ENCODE measurements at regions not wholly inside any gene's neighbourhood (a gene's known extent, or its start where the extent isn't known, plus 50 kb on each side); places are given as distances from the start of the nearest gene placed in this dataset.

DNA sequence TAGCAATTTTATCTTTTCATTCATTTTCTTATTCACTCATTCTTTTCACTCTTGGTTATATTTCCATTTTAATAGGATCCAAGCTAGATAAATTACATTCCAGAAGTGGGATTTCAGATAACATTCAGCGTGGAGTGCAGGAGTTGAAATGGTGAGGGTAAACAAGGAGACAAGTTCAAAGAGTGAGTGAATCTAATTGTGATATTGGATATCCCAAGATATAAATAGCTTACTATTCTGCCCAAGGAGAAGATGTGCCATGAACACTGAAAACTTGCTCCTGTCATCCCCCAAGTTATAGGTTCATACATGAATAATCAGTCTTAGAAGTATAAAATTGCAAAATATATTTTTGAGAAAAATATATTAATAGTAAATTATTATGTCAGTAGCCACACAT is 459.3 kb downstream of the CETN3 start:
- no peak for DNase-seq (ENCODE audit: low read depth, low spot score)
- H3K27ac ChIP-seq, result no peak overlapping the region

- DNase-seq (ENCODE audit: low read depth, low spot score), result no peak
- no peak overlapping the region for H3K27ac ChIP-seq
Observed at GRCh38 chr5:89948977-89949376, 460.6 kb downstream of the CETN3 start.

- no peak for DNase-seq (ENCODE audit: low read depth, low spot score)
- H3K27ac ChIP-seq, result no peak overlapping the region
Observed at GRCh38 chr5:89946916-89947315, 462.6 kb downstream of the CETN3 start.

- no peak for DNase-seq (ENCODE audit: low read depth, low spot score)
- H3K27ac ChIP-seq, result no peak overlapping the region
Observed at GRCh38 chr5:89946508-89946907, 463.0 kb downstream of the CETN3 start.

DNA sequence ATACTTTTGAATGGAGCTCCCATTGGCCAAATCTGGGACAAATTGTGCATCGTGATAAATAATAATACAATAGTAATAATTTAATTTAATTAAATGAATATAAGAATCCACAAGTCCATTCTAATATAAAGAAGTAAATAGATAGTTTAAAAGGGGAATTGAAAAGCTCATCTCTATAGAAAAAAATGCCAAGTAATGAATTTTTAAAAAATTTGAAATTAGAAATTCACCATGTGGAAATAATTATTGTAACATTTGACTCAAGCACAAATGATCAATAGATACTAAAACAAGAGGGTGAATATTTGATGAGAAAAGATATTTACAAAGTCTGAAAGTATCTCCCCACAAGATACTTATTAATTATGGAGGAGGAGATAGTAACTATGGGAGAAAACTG is 467.4 kb downstream of the CETN3 start:
- DNase-seq (ENCODE audit: low read depth, low spot score), result no peak
- H3K27ac ChIP-seq, result no peak overlapping the region

GRCh38 chr5:89936576-89936975 is 473.0 kb downstream of the CETN3 start:
- H3K27ac ChIP-seq, result no peak overlapping the region
- no peak for DNase-seq (ENCODE audit: low read depth, low spot score)

DNA sequence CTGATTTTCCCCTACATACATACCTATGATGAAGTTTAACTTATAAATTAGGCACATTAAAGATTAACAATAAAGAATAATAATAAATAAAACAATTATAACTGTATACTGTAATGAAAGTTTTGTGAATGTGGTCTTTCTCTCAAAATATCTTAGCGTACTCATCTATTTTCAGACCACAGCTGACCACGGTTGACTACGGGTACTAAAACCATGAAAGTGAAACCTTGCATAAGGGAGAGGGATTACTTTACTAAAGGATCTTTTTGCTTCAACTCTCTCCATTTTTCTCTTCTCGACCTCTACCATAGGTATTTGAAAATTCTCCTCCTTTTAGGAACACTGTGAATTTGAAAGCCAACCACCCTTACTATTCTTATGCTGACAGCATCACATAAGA is 475.5 kb downstream of the CETN3 start:
- no peak overlapping the region for H3K27ac ChIP-seq
- DNase-seq (ENCODE audit: low read depth, low spot score), result no peak

DNA sequence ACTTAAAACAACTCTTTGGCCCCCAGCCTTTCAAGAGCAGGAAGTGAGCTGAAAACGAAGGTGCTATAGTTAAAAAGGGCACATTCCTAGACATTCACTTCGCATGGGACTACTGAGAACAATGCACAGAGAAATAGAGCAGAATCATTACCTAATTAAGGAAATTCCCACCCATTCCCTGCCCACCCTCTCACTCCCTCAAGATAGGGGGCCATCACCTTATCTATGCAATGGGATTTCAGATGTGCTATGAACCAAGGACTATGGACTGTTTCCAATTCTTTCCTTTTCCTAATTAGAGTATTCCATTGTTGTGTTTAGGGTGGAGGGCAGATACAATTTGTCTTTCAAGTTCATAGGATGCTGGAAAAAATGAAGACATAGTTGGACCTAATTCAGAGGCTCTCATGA is 476.8 kb downstream of the CETN3 start:
- no peak for DNase-seq (ENCODE audit: low read depth, low spot score)
- no peak overlapping the region for H3K27ac ChIP-seq

DNA sequence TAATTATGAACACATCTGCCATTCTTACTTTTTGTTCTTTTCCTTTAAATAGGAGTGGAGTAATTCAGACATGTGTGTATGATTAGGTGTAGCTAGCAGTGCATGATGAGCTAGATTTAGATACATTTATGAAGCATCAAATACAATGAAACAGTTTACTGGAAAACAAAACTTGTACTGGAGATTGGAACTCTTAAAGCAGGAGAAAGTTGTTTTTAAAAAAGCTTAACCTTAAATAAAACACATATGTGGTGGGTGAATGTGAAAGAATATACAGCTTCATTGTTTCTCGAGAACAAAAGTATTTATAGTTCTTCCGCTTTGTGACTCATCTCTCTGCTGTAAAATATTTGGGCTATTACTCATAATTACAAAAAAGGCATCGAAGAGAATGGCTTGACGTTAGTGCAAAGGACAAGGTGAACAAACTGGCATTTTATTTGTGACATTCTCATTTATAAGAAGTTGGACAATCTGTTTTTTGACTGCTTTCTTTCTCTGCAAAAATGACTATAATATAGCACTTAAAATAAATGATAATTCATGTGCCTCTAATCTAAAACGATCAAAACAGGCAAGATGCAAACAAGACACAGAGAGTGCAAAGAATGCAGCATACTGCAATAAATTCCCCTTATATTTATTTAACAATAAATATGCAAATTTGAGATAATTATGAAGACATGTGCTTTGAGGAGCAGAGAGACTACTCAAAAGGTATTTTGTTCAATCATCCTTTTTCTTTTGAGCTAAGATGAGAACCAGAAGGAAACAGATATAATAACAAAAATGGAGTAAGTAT is 478.8 kb downstream of the CETN3 start:
- no peak for DNase-seq (ENCODE audit: low read depth, low spot score)
- H3K27ac ChIP-seq, result peak overlapping the region; percentile 23

DNA sequence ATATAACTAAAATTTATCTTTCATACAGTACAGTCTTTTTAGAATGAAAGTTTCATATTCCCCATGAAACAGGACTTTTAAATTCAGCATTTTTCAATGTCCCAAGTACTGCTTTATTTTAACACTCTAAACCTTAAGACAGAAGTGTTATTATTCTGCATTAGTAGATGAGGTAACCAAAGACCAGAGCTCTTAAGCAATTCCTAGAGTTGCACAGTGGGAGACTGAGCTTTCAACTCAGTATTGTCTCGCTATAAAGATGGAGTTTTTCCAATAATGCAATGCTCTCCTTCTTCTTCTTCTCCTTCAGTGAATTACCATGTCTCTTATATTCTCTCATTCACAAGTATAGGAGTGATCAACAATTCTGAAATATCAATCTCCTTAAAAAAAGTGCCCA is 479.7 kb downstream of the CETN3 start:
- no peak overlapping the region for H3K27ac ChIP-seq
- DNase-seq (ENCODE audit: low read depth, low spot score), result no peak

DNA sequence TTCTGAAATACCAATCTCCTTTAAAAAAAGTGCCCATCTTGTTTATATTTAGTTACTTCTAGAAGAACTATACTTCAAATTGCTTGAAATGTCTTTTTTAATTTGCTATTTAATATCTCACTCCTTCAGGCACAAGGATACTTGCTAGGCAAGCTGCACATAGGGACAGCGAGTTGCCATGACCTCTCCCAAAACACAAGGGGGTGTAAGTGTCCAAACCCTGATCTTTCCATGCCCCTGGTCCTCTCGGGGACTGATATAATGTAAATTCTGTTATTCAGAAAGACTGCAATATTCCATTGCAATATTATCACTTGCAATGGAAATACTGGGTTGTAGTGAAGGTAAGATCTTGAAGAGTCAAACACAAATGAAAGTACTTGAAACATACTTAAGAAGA is 480.4 kb downstream of the CETN3 start:
- DNase-seq (ENCODE audit: low read depth, low spot score), result no peak
- H3K27ac ChIP-seq, result no peak overlapping the region

DNA sequence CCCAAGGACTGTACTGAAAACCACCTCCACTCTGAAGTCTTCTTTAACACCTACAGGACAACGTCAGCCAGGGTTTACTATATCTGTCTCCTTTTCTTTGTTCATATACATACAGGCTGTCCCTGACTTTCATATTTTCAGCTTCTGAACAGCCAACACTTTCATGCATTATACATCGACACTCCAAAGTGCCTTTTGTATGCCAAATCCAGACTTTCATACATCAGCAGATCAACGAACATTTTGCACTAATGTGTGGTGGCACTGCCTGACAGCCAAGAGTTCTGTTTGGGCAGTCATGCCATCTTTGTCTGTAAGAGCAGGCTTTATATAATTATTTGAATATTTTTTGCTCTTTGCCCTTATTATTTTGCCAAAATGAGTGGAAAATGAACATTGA is 487.4 kb downstream of the CETN3 start:
- no peak for DNase-seq (ENCODE audit: low read depth, low spot score)
- H3K27ac ChIP-seq, result no peak overlapping the region

DNA sequence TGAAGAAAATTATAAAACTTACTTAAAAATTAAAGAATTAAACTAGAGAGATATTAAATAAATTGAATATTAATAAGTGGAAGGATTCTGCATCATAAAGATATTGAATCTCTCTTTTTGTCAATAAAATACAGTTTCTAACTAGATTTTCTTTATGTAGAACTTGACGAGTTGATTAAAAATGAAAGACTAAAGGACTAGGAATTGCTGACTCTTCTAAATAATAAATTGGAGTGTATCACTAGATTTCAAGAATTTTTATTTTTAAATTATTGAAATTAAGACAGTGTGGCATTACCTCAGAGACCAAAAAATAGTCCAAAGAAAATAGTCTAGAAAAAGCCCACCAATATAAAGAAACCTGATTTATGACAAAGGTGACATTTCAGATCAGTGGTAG is 492.4 kb downstream of the CETN3 start:
- no peak for DNase-seq (ENCODE audit: low read depth, low spot score)

DNA sequence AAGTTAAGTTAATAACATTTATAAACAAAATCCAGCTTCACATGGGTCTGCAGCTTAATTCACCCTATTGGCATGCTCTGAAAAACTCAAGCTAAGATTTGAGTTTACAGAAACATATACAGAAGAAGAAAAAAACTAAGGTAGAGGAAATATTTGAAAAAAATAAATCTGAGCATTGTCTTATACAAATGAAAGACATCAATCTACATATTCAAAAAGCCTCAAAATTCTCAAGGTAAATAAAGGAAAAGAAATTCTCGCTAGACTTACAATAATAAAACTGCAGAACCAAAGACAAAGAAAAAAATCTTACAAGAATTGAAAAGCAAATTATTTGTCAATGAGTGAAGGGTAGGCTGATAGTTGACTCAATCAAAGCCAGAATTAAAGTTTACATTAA is 493.4 kb downstream of the CETN3 start:
- no peak overlapping the region for H3K27ac ChIP-seq
- DNase-seq (ENCODE audit: low read depth, low spot score), result no peak

More for the DNA sequence above, 492.4 kb downstream of the CETN3 start:
- no peak overlapping the region for H3K27ac ChIP-seq

- no peak for DNase-seq (ENCODE audit: low read depth, low spot score)
- H3K27ac ChIP-seq, result no peak overlapping the region
Observed at GRCh38 chr5:89908876-89909275, 500.7 kb downstream of the CETN3 start.

DNA sequence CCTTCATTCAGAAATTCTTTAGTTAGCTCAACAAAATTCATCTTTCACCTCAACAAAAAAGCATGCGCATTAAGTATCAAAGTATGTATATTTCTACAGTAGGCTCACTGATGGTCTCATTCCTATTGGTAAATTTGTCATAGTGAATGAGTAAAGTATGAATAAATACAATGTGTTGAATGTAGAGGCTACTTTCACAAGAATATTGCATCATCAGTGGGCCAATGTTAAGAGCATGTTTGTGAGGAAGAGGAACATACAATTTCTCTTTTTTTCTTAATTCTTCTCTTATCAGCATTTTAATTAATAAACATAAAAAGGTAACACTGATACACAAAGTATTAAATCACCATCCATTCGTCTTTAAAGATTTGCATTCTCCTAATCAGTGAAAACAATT is 505.1 kb downstream of the CETN3 start:
- DNase-seq (ENCODE audit: low read depth, low spot score), result no peak
- no peak overlapping the region for H3K27ac ChIP-seq

DNA sequence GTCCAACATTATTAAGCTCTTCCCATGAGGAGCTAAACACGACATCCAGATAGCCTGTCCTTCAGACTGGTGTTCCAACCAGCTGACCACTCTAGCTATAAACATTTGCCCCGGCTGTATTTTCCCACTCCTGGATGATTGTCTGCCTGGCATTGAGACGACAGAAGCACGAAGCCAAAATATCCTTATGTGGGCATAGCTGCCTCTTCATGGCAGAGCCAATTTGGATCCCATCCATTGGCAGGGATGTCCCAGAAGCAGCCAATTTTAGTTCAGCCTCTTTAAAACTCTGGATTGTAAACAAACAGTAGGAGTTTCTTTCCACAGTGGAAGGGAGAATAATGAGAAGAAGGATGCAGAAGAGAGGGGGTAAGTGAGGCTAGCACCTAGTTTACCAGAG is 507.6 kb downstream of the CETN3 start:
- no peak for DNase-seq (ENCODE audit: low read depth, low spot score)
- H3K27ac ChIP-seq, result no peak overlapping the region

DNA sequence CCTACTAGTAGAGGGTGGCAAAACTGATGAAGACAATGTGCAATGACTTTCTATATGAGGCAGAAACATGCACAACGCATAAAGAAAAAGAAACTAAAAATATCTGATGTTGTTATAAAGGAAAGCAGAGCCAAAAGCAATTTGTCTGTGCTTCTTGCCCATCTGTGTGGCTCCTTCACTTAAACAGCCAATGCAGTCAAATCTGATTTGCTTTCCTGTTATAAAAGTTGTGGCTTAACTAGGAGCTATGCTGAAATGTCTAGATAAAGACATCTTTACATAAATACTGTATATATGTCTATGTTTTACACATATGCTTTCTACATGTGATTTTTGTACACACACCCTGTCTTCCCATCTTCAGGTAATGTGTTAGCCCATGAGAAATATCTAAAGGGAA is 508.2 kb downstream of the CETN3 start:
- no peak for DNase-seq (ENCODE audit: low read depth, low spot score)
- no peak overlapping the region for H3K27ac ChIP-seq

DNA sequence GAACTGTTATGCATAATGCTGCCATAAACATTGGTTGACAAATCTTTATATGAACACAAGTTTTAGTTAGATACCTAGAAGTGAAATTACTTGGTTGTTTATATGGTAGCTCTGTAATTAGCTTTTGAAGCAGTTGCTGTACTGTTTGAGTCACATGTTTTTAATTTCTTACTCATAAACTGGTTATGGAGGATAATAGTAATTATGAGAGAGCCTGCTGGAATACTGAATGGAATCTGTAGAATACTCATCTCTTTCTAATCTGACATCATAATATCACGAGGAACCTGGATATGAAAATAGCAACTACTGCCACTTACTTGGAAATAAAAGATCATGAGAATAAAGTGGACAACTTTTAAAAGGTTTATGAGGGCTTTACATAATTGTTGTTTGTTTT is 509.2 kb downstream of the CETN3 start:
- no peak overlapping the region for H3K27ac ChIP-seq
- DNase-seq (ENCODE audit: low read depth, low spot score), result no peak

GRCh38 chr5:89899559-89899958 is 510.0 kb downstream of the CETN3 start:
- DNase-seq (ENCODE audit: low read depth, low spot score), result no peak
- no peak overlapping the region for H3K27ac ChIP-seq

DNA sequence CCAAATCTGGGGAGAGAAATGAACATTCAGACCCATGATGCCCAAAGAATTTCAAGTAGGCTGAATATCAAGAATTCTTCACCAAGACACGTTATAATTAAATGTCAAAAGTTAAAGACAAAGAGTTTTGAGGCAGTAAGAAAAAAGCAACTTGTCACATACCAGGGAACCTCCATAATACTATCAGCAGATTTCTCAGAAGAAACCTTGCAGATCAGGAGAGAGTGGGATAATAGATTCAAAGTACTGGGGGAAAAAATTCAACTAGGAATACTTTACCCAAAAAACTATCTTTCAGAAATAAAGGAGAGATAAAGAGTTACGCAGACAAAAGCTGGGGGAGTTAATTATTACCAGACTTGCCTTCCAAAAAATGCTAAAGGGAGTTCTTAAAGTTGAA is 516.0 kb downstream of the CETN3 start:
- DNase-seq (ENCODE audit: low read depth, low spot score), result no peak
- H3K27ac ChIP-seq, result no peak overlapping the region

DNA sequence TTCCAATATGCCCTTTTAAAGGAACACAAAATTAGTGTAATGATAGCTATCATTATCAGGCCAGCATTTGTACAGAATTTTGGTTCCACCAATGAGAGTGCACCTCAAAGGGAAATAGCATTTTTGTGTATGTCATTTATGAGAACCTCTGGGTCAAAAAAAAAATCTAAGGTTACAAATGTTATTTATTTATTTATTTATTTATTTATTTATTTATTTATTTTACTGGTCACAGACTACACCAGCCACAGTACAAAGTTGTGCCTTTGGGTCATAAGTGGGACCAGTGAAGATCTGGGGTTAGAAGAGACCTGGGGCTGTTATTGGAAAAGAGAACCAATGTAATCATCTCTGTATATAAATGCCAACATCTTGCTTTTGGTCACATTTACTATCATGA is 523.9 kb downstream of the CETN3 start:
- DNase-seq (ENCODE audit: low read depth, low spot score), result no peak
- H3K27ac ChIP-seq, result no peak overlapping the region

- no peak for DNase-seq (ENCODE audit: low read depth, low spot score)
- no peak overlapping the region for H3K27ac ChIP-seq
Observed at GRCh38 chr5:89883967-89884366, 525.6 kb downstream of the CETN3 start.
